Chondrocyte (in vitro differentiated cells): ENCODE measurements at regions not wholly inside any gene's neighbourhood (a gene's known extent, or its start where the extent isn't known, plus 50 kb on each side); places are given as distances from the start of the nearest gene placed in this dataset.
"Not testable (repeated sequence)": the region's sequence is repeated elsewhere in the genome, so short reads cannot be mapped to it uniquely, and the experiment has no call there.

Experiments used
- DNase-seq: peaks from one replicate; pipeline ENCODE4 v3.0.0; 2021; ENCODE audit warnings: mixed read lengths, low spot score
- H3K27ac Mint-ChIP-seq: one replicate; pipeline ENCODE4 v1.8.0; 2021; ENCODE audit warnings: mild to moderate bottlenecking, moderate library complexity, mixed read lengths; ENCODE audit not compliant: unreplicated experiment
- H3K27me3 Mint-ChIP-seq: 2 replicates; pipeline ENCODE4 v1.8.0; 2021; ENCODE audit warnings: low read depth, mixed read lengths
- H3K36me3 Mint-ChIP-seq: 2 replicates; pipeline ENCODE4 v1.8.0; 2021; ENCODE audit warnings: low read depth, mixed read lengths
- H3K4me1 Mint-ChIP-seq: 2 replicates; pipeline ENCODE4 v1.8.0; 2021; ENCODE audit warnings: low read depth, mild to moderate bottlenecking, mixed read lengths
- H3K4me3 Mint-ChIP-seq: one replicate; pipeline ENCODE4 v1.8.0; 2021; ENCODE audit warnings: mild to moderate bottlenecking, moderate library complexity, mixed read lengths; ENCODE audit not compliant: unreplicated experiment
- H3K9me3 Mint-ChIP-seq: 2 replicates; pipeline ENCODE4 v1.8.0; 2021; ENCODE audit warnings: low read depth, mixed read lengths
- CTCF ChIP-seq: fragments of 200-600 bp; sonication (generic); IDR thresholded peaks from 2 replicates; pipeline ENCODE4 v1.5.0; 2021; ENCODE audit warnings: antibody characterized with exemption, mild to moderate bottlenecking, moderate library complexity

GRCh38 chr6:110542311-110543024, 66.1 kb upstream of the SLC22A16 start:
- peaks cover 11% of the 10 kb centered on the region for H3K9me3 Mint-ChIP-seq
- peaks cover 3% of the 10 kb centered on the region for H3K36me3 Mint-ChIP-seq
- DNase-seq: no peak
- no peak overlapping the region for H3K4me3 Mint-ChIP-seq
- no peak for TF ChIP-seq CTCF
- H3K27ac Mint-ChIP-seq: no peak overlapping the region
- H3K4me1 Mint-ChIP-seq: peaks cover 23% of the 10 kb centered on the region
- no peaks in the 10 kb centered on the region for H3K27me3 Mint-ChIP-seq

GRCh38 chr6:110541701-110542309, 65.4 kb upstream of the SLC22A16 start:
- Mint-ChIP-seq H3K4me3 (no peak overlapping the region), H3K4me1 (peaks cover 26% of the 10 kb centered on the region), H3K9me3 (peaks cover 11% of the 10 kb centered on the region), H3K27me3 (no peaks in the 10 kb centered on the region), H3K36me3 (peaks cover 3% of the 10 kb centered on the region), H3K27ac (no peak overlapping the region)
- no peak for DNase-seq
- no peak for TF ChIP-seq CTCF

- not testable (repeated sequence) for H3K27ac Mint-ChIP-seq, H3K4me3 Mint-ChIP-seq, DNase-seq, H3K36me3 Mint-ChIP-seq, H3K27me3 Mint-ChIP-seq
- peaks cover 15% of the 10 kb centered on the region for H3K9me3 Mint-ChIP-seq
- H3K4me1 Mint-ChIP-seq: peaks cover 41% of the 10 kb centered on the region
Measured at GRCh38 chr6:110539277-110540019, 63.0 kb upstream of the SLC22A16 start.

- no peak overlapping the region for H3K4me3 Mint-ChIP-seq
- H3K36me3 Mint-ChIP-seq: no peaks in the 10 kb centered on the region
- no peak overlapping the region for H3K27ac Mint-ChIP-seq
- H3K27me3 Mint-ChIP-seq: no peaks in the 10 kb centered on the region
- H3K4me1 Mint-ChIP-seq: peaks cover 47% of the 10 kb centered on the region
- H3K9me3 Mint-ChIP-seq: peaks cover 15% of the 10 kb centered on the region
- TF ChIP-seq CTCF: no peak
- no peak for DNase-seq
Measured at GRCh38 chr6:110538416-110539160, 62.2 kb upstream of the SLC22A16 start.

- H3K27ac Mint-ChIP-seq: peak overlapping the region; percentile 91
- peak; percentile 2 for TF ChIP-seq CTCF
- no peaks in the 10 kb centered on the region for H3K27me3 Mint-ChIP-seq
- no peaks in the 10 kb centered on the region for H3K36me3 Mint-ChIP-seq
- H3K4me1 Mint-ChIP-seq: peaks cover 43% of the 10 kb centered on the region
- H3K4me3 Mint-ChIP-seq: no peak overlapping the region
- peaks cover 12% of the 10 kb centered on the region for H3K9me3 Mint-ChIP-seq
- no peak for DNase-seq
Measured at GRCh38 chr6:110537208-110538123, 61.1 kb upstream of the SLC22A16 start.
